ENCODE measurements at regions not wholly inside any gene's neighbourhood (a gene's known extent, or its start where the extent isn't known, plus 50 kb on each side); places are given as distances from the start of the nearest gene placed in this dataset.

- no peaks in the 10 kb centered on the region for H3K9me3 ChIP-seq
- DNase-seq (ENCODE audit: extremely low spot score), result no peak
- WGBS, result 70% methylated on average over 1 of the region's 1 CpG
- intact Hi-C loops (cut with DNase I), result no loop called here
- TF ChIP-seq POLR2A (IDR thresholded peaks at IDR 0.05; ENCODE audit: low read depth) (no peak), EP300 (IDR thresholded peaks at IDR 0.05) (no peak), POLR2AphosphoS5 (IDR thresholded peaks at IDR 0.05) (no peak)
- TF ChIP-seq, protein P1, sequence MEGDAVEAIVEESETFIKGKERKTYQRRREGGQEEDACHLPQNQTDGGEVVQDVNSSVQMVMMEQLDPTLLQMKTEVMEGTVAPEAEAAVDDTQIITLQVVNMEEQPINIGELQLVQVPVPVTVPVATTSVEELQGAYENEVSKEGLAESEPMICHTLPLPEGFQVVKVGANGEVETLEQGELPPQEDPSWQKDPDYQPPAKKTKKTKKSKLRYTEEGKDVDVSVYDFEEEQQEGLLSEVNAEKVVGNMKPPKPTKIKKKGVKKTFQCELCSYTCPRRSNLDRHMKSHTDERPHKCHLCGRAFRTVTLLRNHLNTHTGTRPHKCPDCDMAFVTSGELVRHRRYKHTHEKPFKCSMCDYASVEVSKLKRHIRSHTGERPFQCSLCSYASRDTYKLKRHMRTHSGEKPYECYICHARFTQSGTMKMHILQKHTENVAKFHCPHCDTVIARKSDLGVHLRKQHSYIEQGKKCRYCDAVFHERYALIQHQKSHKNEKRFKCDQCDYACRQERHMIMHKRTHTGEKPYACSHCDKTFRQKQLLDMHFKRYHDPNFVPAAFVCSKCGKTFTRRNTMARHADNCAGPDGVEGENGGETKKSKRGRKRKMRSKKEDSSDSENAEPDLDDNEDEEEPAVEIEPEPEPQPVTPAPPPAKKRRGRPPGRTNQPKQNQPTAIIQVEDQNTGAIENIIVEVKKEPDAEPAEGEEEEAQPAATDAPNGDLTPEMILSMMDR (IDR thresholded peaks at IDR 0.05), result no peak
- H3K4me3 ChIP-seq, result no peak overlapping the region
- peaks cover 8 to 24% (median 13%) of the 10 kb centered on the region in 4 donors for H3K4me1 ChIP-seq
- H3K27ac ChIP-seq (replicated peaks in 1 of 4), result no peak overlapping the region
- H3K27me3 ChIP-seq, result no peaks in the 10 kb centered on the region
- H3K36me3 ChIP-seq, result no peaks in the 10 kb centered on the region
These were observed 239.3 kb downstream of the CETN3 start for GRCh38 chr5:90170261-90170660.

DNA sequence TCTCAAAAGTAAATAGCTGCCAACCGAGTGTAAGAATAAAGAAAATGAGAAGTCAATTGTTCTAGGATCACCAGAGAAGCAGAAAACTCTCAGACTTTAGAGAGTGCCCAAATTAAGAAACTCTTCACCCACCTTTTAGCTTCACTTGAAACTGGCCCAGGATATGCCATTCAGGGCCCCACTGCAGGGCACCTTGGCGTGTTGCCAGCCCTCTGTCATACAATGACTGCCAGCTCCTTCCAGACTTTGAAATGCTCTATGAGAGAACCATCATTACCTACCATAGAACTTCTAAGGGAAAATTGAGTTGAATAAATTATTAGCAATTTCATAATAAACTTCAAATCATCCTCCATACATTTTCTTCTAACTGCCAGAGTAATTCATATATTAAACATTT, 240.5 kb downstream of the CETN3 start:
- no peaks in the 10 kb centered on the region for H3K36me3 ChIP-seq
- no peaks in the 10 kb centered on the region for H3K9me3 ChIP-seq
- H3K27ac ChIP-seq (replicated peaks in 1 of 4), result no peak overlapping the region
- no peak for DNase-seq (ENCODE audit: extremely low spot score)
- 51% methylated on average over 2 of the region's 2 CpGs for WGBS
- H3K27me3 ChIP-seq, result no peaks in the 10 kb centered on the region
- no peak overlapping the region for H3K4me3 ChIP-seq
- TF ChIP-seq, protein P1 (IDR thresholded peaks at IDR 0.05), result no peak
- TF ChIP-seq POLR2A (IDR thresholded peaks at IDR 0.05; ENCODE audit: low read depth) (no peak), EP300 (IDR thresholded peaks at IDR 0.05) (no peak), POLR2AphosphoS5 (IDR thresholded peaks at IDR 0.05) (no peak)
- H3K4me1 ChIP-seq, result peaks cover 8 to 24% (median 13%) of the 10 kb centered on the region in 4 donors
- intact Hi-C loops (cut with DNase I), result no loop called here

GRCh38 chr5:90168399-90168798, 241.2 kb downstream of the CETN3 start:
- intact Hi-C loops (cut with DNase I), result no loop called here
- TF ChIP-seq POLR2A (IDR thresholded peaks at IDR 0.05; ENCODE audit: low read depth), result no peak
- TF ChIP-seq, protein P1 (IDR thresholded peaks at IDR 0.05), result no peak
- TF ChIP-seq EP300 (IDR thresholded peaks at IDR 0.05), result no peak
- no peak for TF ChIP-seq POLR2AphosphoS5 (IDR thresholded peaks at IDR 0.05)
- no peak overlapping the region for H3K27ac ChIP-seq (replicated peaks in 1 of 4)

DNA sequence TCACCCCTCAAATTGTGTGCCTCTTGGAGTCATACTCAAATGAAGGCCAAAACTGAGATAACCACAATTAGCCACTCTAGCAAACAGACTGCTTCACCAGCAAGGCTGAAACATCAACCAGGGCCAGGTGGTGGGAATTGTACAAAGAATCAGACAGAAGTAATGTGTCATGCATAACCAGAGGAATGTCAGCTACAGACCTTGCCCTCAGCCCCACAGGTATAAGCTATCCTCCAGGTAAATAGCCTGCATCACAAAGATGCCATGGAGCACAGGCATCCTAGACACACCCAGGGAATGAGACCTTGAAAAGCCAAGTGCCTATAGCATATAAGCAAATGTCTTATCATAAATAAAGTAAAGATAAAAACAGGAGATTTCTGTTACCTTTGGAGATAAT, 242.7 kb downstream of the CETN3 start:
- Histone ChIP-seq H3K36me3 (no peaks in the 10 kb centered on the region), H3K9me3 (no peaks in the 10 kb centered on the region), H3K4me3 (no peak overlapping the region), H3K4me1 (peaks cover 8 to 24% (median 13%) of the 10 kb centered on the region in 4 donors), H3K27ac (replicated peaks in 1 of 4) (no peak overlapping the region), H3K27me3 (no peaks in the 10 kb centered on the region)
- intact Hi-C loops (cut with DNase I), result no loop called here
- no peak for DNase-seq (ENCODE audit: extremely low spot score)
- no peak for TF ChIP-seq EP300 (IDR thresholded peaks at IDR 0.05)

More at GRCh38 chr5:90168399-90168798, 241.2 kb downstream of the CETN3 start:
- no peaks in the 10 kb centered on the region for H3K9me3 ChIP-seq
- no peaks in the 10 kb centered on the region for H3K27me3 ChIP-seq
- peaks cover 8 to 24% (median 13%) of the 10 kb centered on the region in 4 donors for H3K4me1 ChIP-seq
- no peak overlapping the region for H3K4me3 ChIP-seq
- no peaks in the 10 kb centered on the region for H3K36me3 ChIP-seq
- WGBS, result 97% methylated on average over 2 of the region's 2 CpGs
- no peak for DNase-seq (ENCODE audit: extremely low spot score)

- TF ChIP-seq, protein P1 (IDR thresholded peaks at IDR 0.05), result no peak
- TF ChIP-seq POLR2A (IDR thresholded peaks at IDR 0.05; ENCODE audit: low read depth) (no peak), POLR2AphosphoS5 (IDR thresholded peaks at IDR 0.05) (no peak), EP300 (IDR thresholded peaks at IDR 0.05) (no peak)
- Histone ChIP-seq H3K4me3 (no peak overlapping the region), H3K4me1 (no peaks in the 10 kb centered on the region), H3K27ac (replicated peaks in 1 of 4) (no peak overlapping the region), H3K27me3 (no peaks in the 10 kb centered on the region), H3K36me3 (no peaks in the 10 kb centered on the region), H3K9me3 (no peaks in the 10 kb centered on the region)
- 87% methylated on average over 4 of the region's 4 CpGs for WGBS
- intact Hi-C loops (cut with DNase I), result no loop called here
- DNase-seq (ENCODE audit: extremely low spot score), result no peak
These were observed 247.2 kb downstream of the CETN3 start for GRCh38 chr5:90162324-90162723.

All from esophagus muscularis mucosa (tissue), 4 donors.